Epithelial cell of proximal tubule (primary cell): ENCODE measurements at regions not wholly inside any gene's neighbourhood (a gene's known extent, or its start where the extent isn't known, plus 50 kb on each side); places are given as distances from the start of the nearest gene placed in this dataset.

ENCODE experiments used
- DNase-seq: peaks from one replicate; pipeline ENCODE4 v3.0.0-alpha.2; 2011; ENCODE audit warnings: low read depth
- H3K4me3 ChIP-seq: 2 replicates; pipeline ENCODE4 v1.5.1; 2011; ENCODE audit warnings: low read depth, mild to moderate bottlenecking, low read length
- CTCF ChIP-seq: conservative IDR thresholded peaks from 2 replicates; pipeline ENCODE4 v1.5.1; 2012; ENCODE audit warnings: low read depth, mild to moderate bottlenecking, low read length

- DNase-seq: no peak
- H3K4me3 ChIP-seq: no peak overlapping the region
- TF ChIP-seq CTCF: no peak
These were observed 51.4 kb upstream of the TMX1 start for GRCh38 chr14:51188566-51189185.

- TF ChIP-seq CTCF: no peak
- no peak overlapping the region for H3K4me3 ChIP-seq
- no peak for DNase-seq
These were observed 50.3 kb upstream of the TMX1 start for GRCh38 chr14:51189600-51190376.
